A549 (cell line): ENCODE measurements at regions not wholly inside any gene's neighbourhood (a gene's known extent, or its start where the extent isn't known, plus 50 kb on each side); places are given as distances from the start of the nearest gene placed in this dataset.

Experiments
- ATAC-seq, 2 experiments: fragments of 200-7000 bp in 1 of 2; fragments of >200 bp in 1 of 2; cut with Nextera tagmentation in 1 of 2; cut with Tn5 transposase in 1 of 2; 3 replicates each; pipeline versions ENCODE4 v1.8.0 to v1.9.1; 2018 to 2020; ENCODE audit warnings: mild to moderate bottlenecking in 1 of 2, moderate library complexity in 1 of 2
- CTCF ChIA-PET: fragments of 300-600 bp; sonication (Branson Sonifier 250); formaldehyde crosslinking; extraction: SDS; loops from one replicate; lab custom pipeline; 2021; ENCODE audit warnings: antibody characterized with exemption, inconsistent platforms; lab: Yijun Ruan, JAX
- POLR2A ChIA-PET: fragments of 350-600 bp; formaldehyde crosslinking; extraction: SDS; loops from one replicate; lab custom pipeline; 2021; ENCODE audit warnings: antibody characterized with exemption, inconsistent platforms; lab: Yijun Ruan, JAX
- DNase-seq, 2 experiments: peaks; one replicate each; pipeline versions ENCODE4 v3.0.0 to v3.0.0-alpha.2; 2011 to 2016; ENCODE audit warnings: low read depth in 1 of 2, low spot score in 1 of 2
- FAIRE-seq: peaks from 2 replicates; lab custom pipeline; 2011; peaks lifted over from hg19 to GRCh38; lab: Jason Lieb, UNC
- H3K27ac ChIP-seq, 2 experiments: fragments of >200 bp; sonication (Bioruptor Twin); formaldehyde crosslinking; 3 replicates each; pipeline ENCODE4 v1.5.1; 2016 to 2017
- H3K4me1 ChIP-seq: fragments of >200 bp; sonication (Bioruptor Twin); formaldehyde crosslinking; 3 replicates; pipeline ENCODE4 v1.6.1; 2016
- H3K4me2 ChIP-seq: fragments of >200 bp; sonication (Bioruptor Twin); formaldehyde crosslinking; 3 replicates; pipeline ENCODE4 v1.6.1; 2016
- H3K4me3 ChIP-seq: fragments of >200 bp; sonication (Bioruptor Twin); formaldehyde crosslinking; 3 replicates; pipeline ENCODE4 v1.5.1; 2016
- H3K9me3 ChIP-seq: fragments of >200 bp; sonication (Bioruptor Twin); formaldehyde crosslinking; 3 replicates; pipeline ENCODE4 v1.6.1; 2016
- CEBPB ChIP-seq, 2 experiments: fragments of >200 bp in 1 of 2; sonication (Bioruptor Twin) in 1 of 2; formaldehyde crosslinking in 1 of 2; IDR thresholded peaks; 2 replicates each; pipeline ENCODE4 v1.6.1; 2012 to 2016
- CHD2 ChIP-seq: fragments of 150-350 bp; IDR thresholded peaks from 2 replicates; pipeline ENCODE4 v1.6.1; 2014; ENCODE audit warnings: low read length; ENCODE audit not compliant: partially characterized antibody
- EHF ChIP-seq: fragments of 250-450 bp; sonication (Bioruptor Pico); IDR thresholded peaks from 2 replicates; pipeline ENCODE4 v1.5.0; 2020; ENCODE audit warnings: mild to moderate bottlenecking
- FOSL2 ChIP-seq, 2 experiments: fragments of 450-650 bp in 1 of 2; fragments of >200 bp in 1 of 2; sonication (Bioruptor Twin) in 1 of 2; formaldehyde crosslinking; IDR thresholded peaks; 2 replicates each; pipeline versions ENCODE4 v1.5.0 to v1.6.1; 2016 to 2020; ENCODE audit warnings: mild to moderate bottlenecking in 1 of 2, moderate library complexity in 1 of 2
- FOXS1 ChIP-seq: fragments of 250-450 bp; sonication (Bioruptor Pico); IDR thresholded peaks from 2 replicates; pipeline ENCODE4 v1.5.0; 2020; ENCODE audit warnings: mild to moderate bottlenecking, moderate library complexity
- GATA3 ChIP-seq: IDR thresholded peaks from 2 replicates; pipeline ENCODE4 v1.6.1; 2012; ENCODE audit warnings: borderline replicate concordance
- HDAC2 ChIP-seq: fragments of 200-600 bp; sonication (generic); IDR thresholded peaks from 2 replicates; pipeline ENCODE4 v1.6.1; 2016
- HES2 ChIP-seq: fragments of >200 bp; sonication (Bioruptor Twin); formaldehyde crosslinking; IDR thresholded peaks from 2 replicates; pipeline ENCODE4 v1.6.1; 2016
- HOXB13 ChIP-seq: fragments of 250-450 bp; sonication (Bioruptor Pico); IDR thresholded peaks from 2 replicates; pipeline ENCODE4 v1.5.0; 2020; ENCODE audit warnings: low read depth, mild to moderate bottlenecking, moderate library complexity
- JUN ChIP-seq, 2 experiments: fragments of >200 bp; sonication (Bioruptor Twin); formaldehyde crosslinking; IDR thresholded peaks; 2 replicates in 1 of 2; 3 replicates in 1 of 2; pipeline ENCODE4 v1.6.1; 2016 to 2017
- JUNB ChIP-seq: fragments of >200 bp; sonication (Bioruptor Twin); formaldehyde crosslinking; IDR thresholded peaks from 2 replicates; pipeline ENCODE4 v1.6.1; 2016
- MAX ChIP-seq: IDR thresholded peaks from 2 replicates; pipeline ENCODE4 v1.6.1; 2012
- MAZ ChIP-seq: fragments of 150-350 bp; IDR thresholded peaks from 2 replicates; pipeline ENCODE4 v1.6.1; 2014; ENCODE audit warnings: antibody characterized with exemption, low read depth, low read length, borderline replicate concordance
- MYC ChIP-seq: IDR thresholded peaks from 2 replicates; pipeline ENCODE4 v1.6.1; 2012; ENCODE audit warnings: mild to moderate bottlenecking, inconsistent platforms, low read length, improper control_type of control experiment, borderline replicate concordance
- NFE2L2 ChIP-seq: fragments of 150-350 bp; conservative IDR thresholded peaks from 2 replicates; pipeline ENCODE4 v1.6.1; 2014; ENCODE audit warnings: low read length
- NPAS2 ChIP-seq: fragments of 250-450 bp; sonication (Bioruptor Pico); IDR thresholded peaks from 2 replicates; pipeline ENCODE4 v1.8.0; 2022; ENCODE audit warnings: mild to moderate bottlenecking, moderate library complexity, borderline replicate concordance
- NR3C1 ChIP-seq: fragments of >200 bp; sonication (Bioruptor Twin); formaldehyde crosslinking; IDR thresholded peaks from 3 replicates; pipeline ENCODE4 v1.6.1; 2017
- RARB ChIP-seq: fragments of 250-450 bp; sonication (Bioruptor Pico); IDR thresholded peaks from 2 replicates; pipeline ENCODE4 v1.8.0; 2021; ENCODE audit warnings: mild to moderate bottlenecking, moderate library complexity
- RCOR1 ChIP-seq: fragments of 150-350 bp; IDR thresholded peaks from 2 replicates; pipeline ENCODE4 v1.6.1; 2014; ENCODE audit warnings: antibody characterized with exemption, low read length, low read depth
- RFX5 ChIP-seq: fragments of 450-650 bp; IDR thresholded peaks from 2 replicates; pipeline ENCODE4 v1.7.1; 2014; ENCODE audit warnings: antibody characterized with exemption, mild to moderate bottlenecking, moderate library complexity
- RNF2 ChIP-seq: fragments of 200-600 bp; sonication (generic); IDR thresholded peaks from 2 replicates; pipeline ENCODE4 v1.6.1; 2016; ENCODE audit warnings: low read depth, mild to moderate bottlenecking, antibody characterized with exemption, moderate library complexity, borderline replicate concordance
- TP53 ChIP-seq: fragments of 250-450 bp; sonication (Bioruptor Pico); IDR thresholded peaks from 2 replicates; pipeline ENCODE4 v1.5.0; 2021; ENCODE audit warnings: mild to moderate bottlenecking, moderate library complexity
- WGBS: methylation state at CpG from one replicate; pipeline ENCODE4 v1.1.6; 2017; ENCODE audit errors: missing lambda C conversion rate; 5-methylcytosine and 5-hydroxymethylcytosine counted together

- TF ChIP-seq GATA3 (0 out of 2 replicates have a peak, but pooled peaks have one; percentile 12), FOSL2 (IDR thresholded peaks at IDR 0.05) (no peak), FOSL2 (CRISPR knock-in tag; IDR thresholded peaks at IDR 0.05) (peak; percentile 82), MYC (no peak)
- TF ChIP-seq, all 56 proteins: peak for 2
- Histone ChIP-seq H3K9me3 (no peaks in the 10 kb centered on the region), H3K4me3 (no peak overlapping the region), H3K4me1 (peaks cover 13% of the 10 kb centered on the region), H3K4me2 (peak overlapping the region; percentile 61), H3K27ac (peak overlapping the region; percentile 28 to 54; a peak in 3 of 6 replicates)
- DNase-seq (peak; percentile 27 to 34), FAIRE-seq (peak; percentile 76), ATAC-seq (peak; percentile 78 to 80; a peak in 5 of 6 replicates)
- POLR2A ChIA-PET: no interaction called here
- CTCF ChIA-PET: no interaction called here
- WGBS: 12% methylated on average over 7 of the region's 7 CpGs
Measured at GRCh38 chr5:130337179-130337888, 433.1 kb downstream of the CHSY3 start.

GRCh38 chr5:130335117-130335516, 430.9 kb downstream of the CHSY3 start:
- FAIRE-seq (no peak), ATAC-seq (no peak), DNase-seq (no peak)
- TF ChIP-seq CHD2: no peak
- no peak for TF ChIP-seq EHF (CRISPR knock-in tag)
- no peak for TF ChIP-seq RNF2
- TF ChIP-seq GATA3: no peak
- no peak for TF ChIP-seq RARB (CRISPR knock-in tag)
- TF ChIP-seq TP53 (CRISPR knock-in tag): no peak
- no peak for TF ChIP-seq NPAS2 (CRISPR knock-in tag)
- no peak for TF ChIP-seq NFE2L2
- no peak for TF ChIP-seq HES2
- no peak for TF ChIP-seq JUN (IDR thresholded peaks at IDR 0.05)
- no peak for TF ChIP-seq MAX
- TF ChIP-seq RFX5: no peak
- TF ChIP-seq FOXS1 (CRISPR knock-in tag): no peak
- no peak for TF ChIP-seq RCOR1
- TF ChIP-seq NR3C1: no peak
- no peak for TF ChIP-seq HOXB13 (CRISPR knock-in tag)
- TF ChIP-seq MAZ: no peak
- TF ChIP-seq HDAC2: no peak
- Histone ChIP-seq H3K27ac (no peak overlapping the region), H3K4me2 (no peak overlapping the region), H3K4me3 (no peak overlapping the region), H3K9me3 (no peaks in the 10 kb centered on the region), H3K4me1 (peaks cover 13% of the 10 kb centered on the region)
- 39% methylated on average over 1 of the region's 1 CpG for WGBS
- ChIA-PET CTCF (no interaction called here), POLR2A (no interaction called here)

- Histone ChIP-seq H3K27ac (peak overlapping the region; percentile 21 to 24; a peak in 3 of 6 replicates), H3K4me2 (peak overlapping the region; percentile 10; the same call in 2 of the 3 replicates), H3K4me1 (peaks cover 13% of the 10 kb centered on the region), H3K9me3 (no peaks in the 10 kb centered on the region), H3K4me3 (no peak overlapping the region)
- POLR2A ChIA-PET: no interaction called here
- FAIRE-seq (no peak), ATAC-seq (peak; percentile 62 to 80; a peak in 5 of 6 replicates), DNase-seq (peak in 1 of 2 experiments; percentile 21)
- 0 out of 4 replicates have a peak, but pooled peaks of 1 of the 2 experiments have one; percentile 4 for TF ChIP-seq CEBPB (IDR thresholded peaks at IDR 0.05)
- TF ChIP-seq JUNB: peak; percentile 34; the same call in 1 of the 2 replicates
- TF ChIP-seq FOSL2 (IDR thresholded peaks at IDR 0.05): 0 out of 2 replicates have a peak, but pooled peaks have one; percentile 24
- TF ChIP-seq FOSL2 (CRISPR knock-in tag; IDR thresholded peaks at IDR 0.05): 0 out of 2 replicates have a peak, but pooled peaks have one; percentile 25
- no peak for TF ChIP-seq TP53 (CRISPR knock-in tag)
- CTCF ChIA-PET: no interaction called here
- WGBS: 5% methylated on average over 2 of the region's 2 CpGs
Measured at GRCh38 chr5:130333089-130333488, 428.8 kb downstream of the CHSY3 start.
